ENCODE measurements at regions not wholly inside any gene's neighbourhood (a gene's known extent, or its start where the extent isn't known, plus 50 kb on each side); places are given as distances from the start of the nearest gene placed in this dataset.

DNA sequence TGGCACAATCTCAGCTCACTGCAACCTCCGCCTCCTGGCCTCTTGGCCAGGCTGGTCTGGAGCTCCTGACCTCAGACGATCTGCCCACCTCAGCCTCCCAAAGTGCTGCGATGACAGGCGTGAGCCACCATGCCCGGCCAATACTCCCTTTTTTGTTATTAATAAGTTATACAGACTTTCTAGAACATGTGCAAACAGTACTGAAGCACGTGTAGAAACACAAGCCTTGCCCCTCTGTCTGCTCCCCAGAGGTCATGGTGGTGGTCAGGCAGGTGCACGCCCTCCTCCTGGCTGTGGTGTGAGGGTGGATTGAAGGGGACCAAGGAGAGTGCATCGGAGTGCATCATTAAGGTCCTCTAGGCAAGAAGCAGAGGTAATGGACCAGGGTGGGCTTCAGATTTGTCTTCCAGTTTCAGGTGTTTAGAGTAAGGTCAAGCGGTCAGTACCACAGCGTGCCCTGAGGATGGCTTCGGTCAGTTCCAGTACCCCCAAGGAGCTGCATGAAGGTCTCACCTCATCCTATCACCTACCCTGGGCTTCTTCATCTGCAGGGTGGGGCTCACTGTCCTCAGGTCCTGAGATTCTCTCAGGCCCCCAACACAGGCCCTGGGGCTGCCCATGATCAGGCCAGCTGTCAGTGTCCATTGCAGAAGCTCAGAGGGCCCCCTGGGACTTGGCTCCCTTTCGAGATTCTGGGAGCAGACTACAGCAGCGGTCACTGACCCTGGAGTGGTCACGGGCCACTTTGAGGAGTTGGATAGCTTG is 124.3 kb downstream of the GLI2 start:
- DNase-seq (ENCODE audit: low read depth, low spot score) (no peak), ATAC-seq (no peak)
- TF ChIP-seq RAD21 (IDR thresholded peaks at IDR 0.05; ENCODE audit: low read depth) (no peak), SP1 (IDR thresholded peaks at IDR 0.05; ENCODE audit: low read depth) (no peak), ZFX (IDR thresholded peaks at IDR 0.05) (no peak), EGR1 (IDR thresholded peaks at IDR 0.05; ENCODE audit: low read depth) (no peak), JUND (IDR thresholded peaks at IDR 0.05) (no peak), MAX (IDR thresholded peaks at IDR 0.05) (no peak)
- TF ChIP-seq, protein P1, sequence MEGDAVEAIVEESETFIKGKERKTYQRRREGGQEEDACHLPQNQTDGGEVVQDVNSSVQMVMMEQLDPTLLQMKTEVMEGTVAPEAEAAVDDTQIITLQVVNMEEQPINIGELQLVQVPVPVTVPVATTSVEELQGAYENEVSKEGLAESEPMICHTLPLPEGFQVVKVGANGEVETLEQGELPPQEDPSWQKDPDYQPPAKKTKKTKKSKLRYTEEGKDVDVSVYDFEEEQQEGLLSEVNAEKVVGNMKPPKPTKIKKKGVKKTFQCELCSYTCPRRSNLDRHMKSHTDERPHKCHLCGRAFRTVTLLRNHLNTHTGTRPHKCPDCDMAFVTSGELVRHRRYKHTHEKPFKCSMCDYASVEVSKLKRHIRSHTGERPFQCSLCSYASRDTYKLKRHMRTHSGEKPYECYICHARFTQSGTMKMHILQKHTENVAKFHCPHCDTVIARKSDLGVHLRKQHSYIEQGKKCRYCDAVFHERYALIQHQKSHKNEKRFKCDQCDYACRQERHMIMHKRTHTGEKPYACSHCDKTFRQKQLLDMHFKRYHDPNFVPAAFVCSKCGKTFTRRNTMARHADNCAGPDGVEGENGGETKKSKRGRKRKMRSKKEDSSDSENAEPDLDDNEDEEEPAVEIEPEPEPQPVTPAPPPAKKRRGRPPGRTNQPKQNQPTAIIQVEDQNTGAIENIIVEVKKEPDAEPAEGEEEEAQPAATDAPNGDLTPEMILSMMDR (IDR thresholded peaks at IDR 0.05 in 2 of 3, conservative IDR thresholded peaks at IDR 0.05 in 1 of 3; ENCODE audit: borderline replicate concordance in 1 of 3, insufficient read depth in 1 of 3, low read depth in 2 of 3, low read length in 2 of 3) = no peak
- no TSS peak for BruUV-seq (replicated peaks)
- Histone ChIP-seq H3K4me3 (replicated peaks in 1 of 2; ENCODE audit: low read depth in 1 of 2, low read length in 2 of 2) (no peak overlapping the region), H3K9me3 (ENCODE audit: control insufficient read depth in 1 of 2, insufficient read depth in 1 of 2, low read depth in 1 of 2, low read length in 2 of 2) (no peaks in the 10 kb centered on the region), H3K9ac (ENCODE audit: low read length) (no peak overlapping the region), H4K20me1 (ENCODE audit: insufficient read depth) (no peaks in the 10 kb centered on the region), H2AFZ (ENCODE audit: low read depth, low read length, poor library complexity, severe bottlenecking) (no peak overlapping the region), H3K27ac (ENCODE audit: low read depth, low read length) (no peak overlapping the region), H3K36me3 (ENCODE audit: control insufficient read depth in 1 of 2, insufficient read depth in 2 of 2, low read length in 2 of 2) (no peaks in the 10 kb centered on the region), H3K79me2 (ENCODE audit: insufficient read depth, low read length) (no peaks in the 10 kb centered on the region), H3K4me2 (ENCODE audit: low read length) (no peak overlapping the region), H3K9me2 (ENCODE audit: insufficient read depth) (no peaks in the 10 kb centered on the region), H3K4me1 (ENCODE audit: control insufficient read depth in 1 of 2, insufficient read depth in 2 of 2, low read length in 2 of 2) (peaks cover 14 to 31% of the 10 kb centered on the region in 2 experiments), H3K27me3 (ENCODE audit: insufficient read depth, low read length) (no peaks in the 10 kb centered on the region)
- POLR2A ChIA-PET = no interaction called here
- intact Hi-C loops (cut with micrococcal nuclease) = no loop called here
- CTCF ChIA-PET = no interaction called here
- RAD21 ChIA-PET (ENCODE audit: low non-redundant PET in 1 of 2, low total read pairs in 2 of 2, uncharacterized antibody in 2 of 2, unreplicated experiment in 2 of 2) = no interaction called here

- ChIA-PET POLR2A (no interaction called here), RAD21 (ENCODE audit: low non-redundant PET in 1 of 2, low total read pairs in 2 of 2, uncharacterized antibody in 2 of 2, unreplicated experiment in 2 of 2) (no interaction called here), CTCF (no interaction called here)
- DNase-seq (ENCODE audit: low read depth, low spot score) = no peak
- Histone ChIP-seq H3K4me3 (replicated peaks in 1 of 2; ENCODE audit: low read depth in 1 of 2, low read length in 2 of 2) (no peak overlapping the region), H3K9ac (ENCODE audit: low read length) (no peak overlapping the region), H3K36me3 (ENCODE audit: control insufficient read depth in 1 of 2, insufficient read depth in 2 of 2, low read length in 2 of 2) (no peaks in the 10 kb centered on the region), H2AFZ (ENCODE audit: low read depth, low read length, poor library complexity, severe bottlenecking) (no peak overlapping the region), H3K4me1 (ENCODE audit: control insufficient read depth in 1 of 2, insufficient read depth in 2 of 2, low read length in 2 of 2) (peaks cover 14 to 31% of the 10 kb centered on the region in 2 experiments), H3K4me2 (ENCODE audit: low read length) (no peak overlapping the region), H4K20me1 (ENCODE audit: insufficient read depth) (no peaks in the 10 kb centered on the region), H3K9me2 (ENCODE audit: insufficient read depth) (no peaks in the 10 kb centered on the region), H3K27ac (ENCODE audit: low read depth, low read length) (no peak overlapping the region), H3K9me3 (ENCODE audit: control insufficient read depth in 1 of 2, insufficient read depth in 1 of 2, low read depth in 1 of 2, low read length in 2 of 2) (no peaks in the 10 kb centered on the region), H3K27me3 (ENCODE audit: insufficient read depth, low read length) (no peaks in the 10 kb centered on the region), H3K79me2 (ENCODE audit: insufficient read depth, low read length) (no peaks in the 10 kb centered on the region)
- intact Hi-C loops (cut with micrococcal nuclease) = no loop called here
- BruUV-seq (replicated peaks) = no TSS peak
- no peak for ATAC-seq
- TF ChIP-seq CBX3 (IDR thresholded peaks at IDR 0.05; ENCODE audit: low read depth) = no peak
- no peak for TF ChIP-seq JUND (IDR thresholded peaks at IDR 0.05)
- TF ChIP-seq POLR2AphosphoS5 (IDR thresholded peaks at IDR 0.05; ENCODE audit: low read depth, low read length) = no peak
- no peak for TF ChIP-seq CEBPB (IDR thresholded peaks at IDR 0.05; ENCODE audit: low read depth)
- no peak for TF ChIP-seq EZH2 (IDR thresholded peaks at IDR 0.05)
- TF ChIP-seq TCF7L2 (IDR thresholded peaks at IDR 0.05; ENCODE audit: borderline replicate concordance, extremely low read depth, insufficient read depth, insufficient read length) = no peak
- TF ChIP-seq RAD21 (IDR thresholded peaks at IDR 0.05; ENCODE audit: low read depth) = no peak
These were observed 124.9 kb downstream of the GLI2 start for GRCh38 chr2:120860579-120860922.
